ENCODE measurements at regions not wholly inside any gene's neighbourhood (a gene's known extent, or its start where the extent isn't known, plus 50 kb on each side); places are given as distances from the start of the nearest gene placed in this dataset.

- Histone ChIP-seq H3K9me2 (ENCODE audit: insufficient read depth, low read length) (no peaks in the 10 kb centered on the region), H3K36me3 (ENCODE audit: insufficient read depth, low read length) (no peaks in the 10 kb centered on the region), H3K27ac (ENCODE audit: low read length) (no peak overlapping the region), H3F3A (ENCODE audit: insufficient read depth, low read length, poor library complexity, severe bottlenecking) (no peaks in the 10 kb centered on the region), H4K20me1 (ENCODE audit: insufficient read depth) (no peaks in the 10 kb centered on the region), H3K79me2 (replicated peaks; ENCODE audit: insufficient read depth, low read length) (no peaks in the 10 kb centered on the region), H3K4me2 (ENCODE audit: low read length) (no peak overlapping the region), H3K27me3 (ENCODE audit: insufficient read depth, low read depth, low read length) (no peaks in the 10 kb centered on the region), H3K9me3 (ENCODE audit: low read length) (no peaks in the 10 kb centered on the region), H2AFZ (ENCODE audit: low read depth, low read length) (no peak overlapping the region), H3K9ac (ENCODE audit: low read length) (no peak overlapping the region), H3K4me3 (ENCODE audit: low read length) (no peak overlapping the region)
- no peak for TF ChIP-seq CTCF (IDR thresholded peaks at IDR 0.05; ENCODE audit: poor library complexity, severe bottlenecking)
- TF ChIP-seq EP300 (conservative IDR thresholded peaks at IDR 0.05; ENCODE audit: poor library complexity, severe bottlenecking): no peak
- TF ChIP-seq REST (IDR thresholded peaks at IDR 0.05; ENCODE audit: borderline replicate concordance): no peak
- no peak for TF ChIP-seq EZH2 (IDR thresholded peaks at IDR 0.05; ENCODE audit: borderline replicate concordance, insufficient read depth, low read length, poor library complexity, severe bottlenecking)
- no peak for TF ChIP-seq TAF1 (IDR thresholded peaks at IDR 0.05; ENCODE audit: low read depth)
- no peak for TF ChIP-seq MXI1 (conservative IDR thresholded peaks at IDR 0.05; ENCODE audit: poor library complexity, severe bottlenecking)
- no peak for TF ChIP-seq RAD21 (conservative IDR thresholded peaks at IDR 0.05)
- no peak for TF ChIP-seq SMC3 (conservative IDR thresholded peaks at IDR 0.05; ENCODE audit: poor library complexity)
- TF ChIP-seq POLR2AphosphoS5 (IDR thresholded peaks at IDR 0.05): no peak
These were observed 488.9 kb upstream of the JARID2 start for GRCh38 chr6:14757014-14757413.

- no peaks in the 10 kb centered on the region for H3K27me3 ChIP-seq (ENCODE audit: insufficient read depth, low read depth, low read length)
- H3K27ac ChIP-seq (ENCODE audit: low read length): no peak overlapping the region
- TF ChIP-seq TAF1 (IDR thresholded peaks at IDR 0.05; ENCODE audit: low read depth) (no peak), RAD21 (conservative IDR thresholded peaks at IDR 0.05) (no peak), CTCF (IDR thresholded peaks at IDR 0.05; ENCODE audit: poor library complexity, severe bottlenecking) (no peak), EZH2 (IDR thresholded peaks at IDR 0.05; ENCODE audit: borderline replicate concordance, insufficient read depth, low read length, poor library complexity, severe bottlenecking) (no peak), MXI1 (conservative IDR thresholded peaks at IDR 0.05; ENCODE audit: poor library complexity, severe bottlenecking) (no peak)
- H3K79me2 ChIP-seq (replicated peaks; ENCODE audit: insufficient read depth, low read length): no peaks in the 10 kb centered on the region
- H3K9me2 ChIP-seq (ENCODE audit: insufficient read depth, low read length): no peaks in the 10 kb centered on the region
- H3K4me2 ChIP-seq (ENCODE audit: low read length): no peak overlapping the region
- no peaks in the 10 kb centered on the region for H4K20me1 ChIP-seq (ENCODE audit: insufficient read depth)
- H3K9ac ChIP-seq (ENCODE audit: low read length): no peak overlapping the region
- no peak overlapping the region for H2AFZ ChIP-seq (ENCODE audit: low read depth, low read length)
- no peak overlapping the region for H3K4me3 ChIP-seq (ENCODE audit: low read length)
- H3K9me3 ChIP-seq (ENCODE audit: low read length): no peaks in the 10 kb centered on the region
- H3K36me3 ChIP-seq (ENCODE audit: insufficient read depth, low read length): no peaks in the 10 kb centered on the region
- no peaks in the 10 kb centered on the region for H3F3A ChIP-seq (ENCODE audit: insufficient read depth, low read length, poor library complexity, severe bottlenecking)
These were observed 488.5 kb upstream of the JARID2 start for GRCh38 chr6:14757418-14757817.
